Glomerular visceral epithelial cell (primary cell): ENCODE measurements at regions not wholly inside any gene's neighbourhood (a gene's known extent, or its start where the extent isn't known, plus 50 kb on each side); places are given as distances from the start of the nearest gene placed in this dataset.

Experiments
- DNase-seq: peaks from one replicate; pipeline ENCODE4 v3.0.0-alpha.2; 2016; ENCODE audit errors: extremely low spot score

GRCh38 chr7:115475761-115476385 is 554.0 kb downstream of the MDFIC start:
- DNase-seq, result no peak

- no peak for DNase-seq
These were observed 553.3 kb downstream of the MDFIC start for GRCh38 chr7:115475206-115475605.

- DNase-seq, result no peak
These were observed 552.2 kb downstream of the MDFIC start for GRCh38 chr7:115474137-115474536.

DNA sequence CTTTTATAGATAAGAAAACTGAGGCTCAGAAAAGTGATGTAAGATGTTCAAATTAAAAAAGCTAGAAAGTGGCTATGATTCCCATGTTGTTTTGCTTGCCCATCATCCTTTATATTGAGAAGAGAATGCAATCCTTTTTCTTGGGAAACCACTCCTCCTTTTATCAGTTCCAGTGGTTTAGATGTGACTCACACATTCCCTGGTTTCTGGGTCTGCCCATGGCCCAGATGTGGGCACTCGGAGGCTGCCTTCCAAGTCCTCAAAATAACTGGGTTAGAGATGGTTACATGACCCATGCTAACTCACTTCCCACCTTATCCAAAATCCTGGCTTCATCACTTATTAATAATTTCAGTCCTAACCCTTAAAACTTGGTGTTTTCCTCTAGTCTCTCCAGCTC is 550.0 kb downstream of the MDFIC start:
- peak; percentile 7 for DNase-seq

GRCh38 chr7:115462301-115463015 is 540.6 kb downstream of the MDFIC start:
- DNase-seq, result no peak

GRCh38 chr7:115449689-115450088 is 527.8 kb downstream of the MDFIC start:
- no peak for DNase-seq

DNA sequence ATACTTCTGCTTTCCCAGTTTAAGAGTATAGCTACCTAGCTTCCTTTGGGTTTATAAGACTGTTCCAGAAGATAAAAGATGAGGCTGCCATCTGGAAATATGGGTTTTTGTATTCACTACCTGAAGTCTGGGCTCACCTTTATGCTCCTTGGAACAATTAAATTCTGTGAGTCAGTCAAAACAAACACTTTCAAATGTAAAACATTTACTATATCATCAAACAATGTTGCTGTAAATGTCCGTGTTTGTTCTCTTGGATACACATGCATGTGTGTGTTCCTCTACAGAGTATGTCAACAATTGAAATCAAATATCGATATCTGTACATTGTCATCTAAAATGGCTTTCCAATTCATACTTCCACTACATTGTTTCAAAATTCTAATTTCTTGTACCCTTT is 525.6 kb downstream of the MDFIC start:
- no peak for DNase-seq

GRCh38 chr7:115441033-115441432 is 519.1 kb downstream of the MDFIC start:
- DNase-seq, result no peak

DNA sequence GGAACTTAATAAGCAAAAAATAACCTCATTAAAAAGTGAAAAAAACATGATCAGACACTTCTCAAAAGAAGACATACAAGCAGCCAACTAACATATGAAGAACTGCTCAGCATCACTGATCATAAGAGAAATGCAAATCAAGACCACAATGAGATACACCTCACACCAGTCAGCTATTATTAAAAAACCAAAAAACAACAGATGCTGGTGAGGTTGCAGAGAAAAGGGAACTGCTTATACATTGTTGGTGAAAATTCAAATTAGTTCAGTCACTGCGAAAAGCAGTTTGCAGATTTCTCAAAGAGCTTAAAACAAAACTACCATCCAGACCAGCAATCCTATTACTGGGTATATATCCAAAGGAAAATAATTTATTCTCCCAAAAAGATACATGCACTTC is 513.3 kb downstream of the MDFIC start:
- DNase-seq, result no peak

DNA sequence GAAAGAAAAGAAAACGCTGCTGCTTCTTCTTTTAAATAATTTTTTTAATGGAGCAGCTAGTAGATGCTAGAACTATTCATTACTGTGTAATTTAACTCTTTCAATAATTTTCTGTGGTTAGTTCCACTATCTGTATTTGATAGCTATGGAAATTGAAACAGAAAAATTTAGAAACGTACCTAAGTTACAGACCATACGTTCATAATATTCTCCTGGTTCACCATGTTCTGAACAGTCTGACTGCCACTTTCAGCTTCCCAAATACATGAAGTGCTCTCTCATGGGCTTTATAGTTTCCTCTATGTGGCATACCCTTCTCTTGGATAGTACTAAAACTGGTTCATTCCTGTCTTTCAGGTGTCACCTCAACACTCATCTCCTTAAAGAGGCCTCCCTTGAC is 508.0 kb downstream of the MDFIC start:
- DNase-seq, result no peak

DNA sequence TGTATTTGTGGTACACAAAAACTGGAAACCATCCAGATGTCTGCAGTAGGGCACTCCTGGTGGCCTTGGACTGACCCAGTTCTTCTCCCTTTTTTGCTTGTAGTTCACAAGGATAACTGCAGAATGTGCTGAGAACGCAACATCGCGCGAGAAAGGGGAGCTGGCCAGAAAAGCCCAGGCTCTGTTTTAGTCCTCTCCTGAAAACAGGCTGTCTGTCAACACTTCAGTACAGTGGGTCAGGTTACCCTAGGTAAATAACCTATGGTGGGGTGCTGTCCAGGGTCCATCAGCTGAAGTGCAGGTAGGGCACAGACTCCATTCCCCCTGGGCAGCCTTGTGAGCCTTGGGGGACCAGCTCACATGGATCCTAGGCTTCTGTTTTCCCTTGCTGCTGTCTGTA is 495.8 kb downstream of the MDFIC start:
- DNase-seq, result no peak

DNA sequence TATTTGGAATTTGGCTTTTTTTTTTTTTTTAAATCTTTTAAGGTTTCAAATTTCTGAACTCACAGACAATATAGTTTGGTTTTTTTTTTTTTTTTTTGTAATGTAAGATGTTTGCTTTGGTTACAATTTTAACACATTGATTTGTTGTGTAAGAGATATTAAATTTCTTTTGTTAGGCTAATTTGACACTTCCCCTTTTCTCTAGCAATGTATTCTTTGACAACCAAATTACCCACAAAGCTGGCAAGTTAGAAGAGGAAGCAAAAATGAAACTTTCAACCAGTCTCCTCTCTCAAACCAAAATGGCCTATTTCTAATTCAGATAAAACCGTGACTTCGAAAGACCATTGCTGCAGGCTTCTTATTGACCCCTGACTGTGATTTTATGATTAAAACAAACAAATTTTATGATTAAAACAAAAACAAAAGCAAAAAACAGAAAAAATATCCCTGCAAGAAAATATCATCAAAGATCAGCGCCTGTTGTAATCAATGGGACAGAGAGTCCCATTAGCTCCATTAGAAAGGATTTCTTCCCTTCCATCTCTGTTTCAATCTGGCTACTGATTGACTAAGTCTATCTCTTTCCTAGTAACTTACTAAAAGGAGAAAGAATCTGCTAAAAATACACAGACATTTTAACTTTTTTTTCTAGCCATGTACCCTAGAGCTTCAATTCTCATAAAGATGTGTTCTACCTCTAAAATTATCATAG is 489.2 kb downstream of the MDFIC start:
- DNase-seq, result no peak

DNA sequence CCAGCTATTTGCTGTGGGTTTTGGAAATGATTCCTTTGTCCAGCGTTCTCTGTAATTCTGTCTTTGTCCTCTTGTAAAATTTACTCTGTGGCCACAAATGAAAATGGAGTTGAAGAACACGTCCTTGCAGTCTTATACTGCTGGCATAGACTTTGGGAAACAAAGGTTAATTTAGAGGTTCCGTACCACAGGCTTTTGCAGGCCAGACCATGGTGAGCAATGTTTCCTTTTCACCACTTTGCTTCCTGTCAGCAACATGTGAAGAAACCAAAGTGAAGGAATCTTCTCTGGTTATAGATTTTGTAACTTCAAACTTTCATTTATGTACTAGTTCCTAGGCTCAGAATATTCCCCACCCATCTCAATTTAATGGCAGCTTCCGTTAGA is 488.5 kb downstream of the MDFIC start:
- no peak for DNase-seq

DNA sequence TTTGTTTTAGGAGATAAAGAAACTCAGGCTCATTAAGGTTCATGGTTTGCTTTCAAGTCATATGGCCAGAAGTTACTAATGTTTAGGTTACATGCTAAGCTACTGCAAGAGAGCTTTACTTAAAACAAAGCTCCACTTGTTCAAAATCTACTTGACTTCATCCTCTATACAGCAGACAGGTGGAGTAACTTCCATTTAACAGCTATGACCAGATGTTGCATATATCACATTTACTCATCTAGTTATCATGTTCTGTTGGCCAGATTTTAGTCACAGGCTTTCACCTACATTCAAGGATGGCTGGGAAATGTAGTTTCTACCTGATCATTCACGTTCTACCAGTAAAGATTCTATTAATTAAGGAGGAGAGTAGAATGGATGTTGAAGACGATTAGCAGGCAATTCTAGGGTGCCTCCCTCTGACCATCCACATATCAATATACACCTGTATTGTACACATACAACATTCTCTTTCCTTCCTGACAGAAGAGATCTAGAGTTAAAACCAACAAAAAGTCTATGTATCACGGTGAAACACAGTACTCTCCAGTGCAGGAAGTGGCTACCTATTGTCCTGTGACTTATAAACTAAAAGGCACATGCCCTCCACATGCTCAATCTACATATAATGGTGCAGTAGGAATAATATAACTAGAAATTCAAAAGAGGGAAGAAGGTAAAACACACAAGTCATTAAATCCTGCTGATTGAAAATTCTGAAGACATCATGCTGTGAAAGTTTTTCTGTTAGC is 488.0 kb downstream of the MDFIC start:
- DNase-seq, result no peak

DNA sequence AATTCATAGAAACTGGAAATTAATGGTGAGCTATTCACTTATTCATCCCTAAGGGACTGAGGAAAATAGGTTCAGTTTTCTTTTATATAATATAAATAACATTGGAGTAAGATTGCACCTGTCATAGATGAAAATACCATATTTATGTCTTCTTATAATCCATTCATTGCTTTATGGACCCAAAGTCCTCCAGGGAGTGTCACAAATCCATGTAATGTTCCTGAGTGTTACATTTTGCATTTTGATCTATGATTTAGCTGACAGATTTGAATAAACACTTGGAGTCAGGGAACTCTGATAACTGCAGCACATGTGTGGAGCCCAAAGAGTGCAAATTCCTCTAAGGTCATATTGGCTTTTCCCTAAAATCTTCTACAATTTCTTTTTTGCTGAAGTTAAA is 484.3 kb downstream of the MDFIC start:
- DNase-seq, result no peak

GRCh38 chr7:115387137-115387536 is 465.2 kb downstream of the MDFIC start:
- DNase-seq, result no peak

- no peak for DNase-seq
These were observed 457.4 kb downstream of the MDFIC start for GRCh38 chr7:115379321-115379720.

DNA sequence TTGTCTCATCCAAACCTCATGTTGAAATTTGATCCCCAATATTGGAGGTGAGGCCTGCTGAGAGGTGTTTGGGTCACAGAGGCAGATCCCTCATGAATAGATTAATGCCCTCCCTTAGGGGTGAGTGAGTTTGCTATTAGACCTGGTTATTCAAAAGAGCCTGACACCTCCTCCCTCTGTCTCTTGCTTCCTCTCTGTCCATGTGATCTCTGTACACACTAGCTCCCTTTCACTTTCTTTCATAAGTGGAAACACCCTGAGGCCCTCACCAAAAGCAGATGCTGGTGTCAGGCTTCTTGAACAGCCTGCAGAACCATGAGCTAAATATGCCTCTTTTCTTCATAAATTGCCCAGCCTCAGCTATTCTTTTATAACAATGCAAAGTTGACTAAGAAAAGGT is 447.1 kb downstream of the MDFIC start:
- no peak for DNase-seq

DNA sequence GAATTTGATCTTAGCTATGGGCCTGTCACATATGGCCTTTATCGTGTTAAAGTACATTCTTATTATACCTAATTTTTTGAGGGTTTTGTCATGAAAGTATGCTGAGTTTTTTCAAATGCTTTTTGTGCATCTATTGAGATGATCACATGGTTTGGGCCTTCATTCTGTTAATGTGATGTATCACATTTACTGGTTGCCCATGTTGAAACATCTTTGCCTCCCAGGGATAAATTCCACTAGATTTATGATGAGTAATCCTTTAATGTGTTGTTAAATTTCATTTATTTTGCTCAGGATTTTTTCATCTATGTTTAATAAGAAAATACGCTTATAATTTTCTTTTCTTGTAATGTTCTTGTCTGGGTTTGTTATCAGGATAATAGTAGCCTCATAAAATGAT is 442.0 kb downstream of the MDFIC start:
- no peak for DNase-seq

GRCh38 chr7:115359955-115360354 is 438.1 kb downstream of the MDFIC start:
- no peak for DNase-seq

DNA sequence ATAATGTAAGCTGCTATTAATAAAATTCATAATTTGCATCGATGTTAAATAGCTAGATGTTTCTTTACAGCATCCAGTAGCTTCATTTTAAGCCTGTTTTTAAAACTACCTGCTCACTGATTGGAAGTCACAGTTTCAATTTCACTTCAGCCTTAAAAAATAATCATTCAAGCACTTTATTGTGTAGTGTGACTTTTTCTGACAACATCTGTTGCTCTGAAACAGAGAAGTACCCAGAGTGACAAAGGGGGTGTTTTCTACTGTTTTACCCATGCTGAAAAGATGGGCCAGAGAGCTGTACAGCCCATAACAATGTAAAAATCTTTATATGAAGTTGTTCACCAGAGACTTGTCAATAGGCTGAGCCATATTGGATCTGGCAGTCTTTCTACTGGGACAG is 437.2 kb downstream of the MDFIC start:
- no peak for DNase-seq

DNA sequence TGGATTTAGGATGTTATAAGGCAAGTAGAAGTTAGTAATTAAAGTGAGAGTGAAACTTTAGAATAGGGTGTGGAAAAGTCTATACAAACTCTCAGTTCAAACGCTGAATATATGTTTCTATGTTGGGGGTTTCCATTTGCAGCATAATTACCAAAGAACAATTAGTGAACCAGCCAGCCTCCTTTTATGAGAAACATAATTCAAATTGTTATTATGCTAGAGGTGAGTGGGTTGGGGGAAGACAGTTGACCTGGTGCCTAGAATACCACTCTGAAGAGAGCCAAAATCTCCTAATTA is 435.8 kb downstream of the MDFIC start:
- DNase-seq, result no peak
